T-cell (primary cell): ENCODE measurements at regions not wholly inside any gene's neighbourhood (a gene's known extent, or its start where the extent isn't known, plus 50 kb on each side); places are given as distances from the start of the nearest gene placed in this dataset.

Experiments used
- ATAC-seq, 4 experiments: fragments of 200-7000 bp in 3 of 4; fragments of 150-1000 bp in 1 of 4; cut with Tn5 transposase; replicated peaks in 1 of 4; 1 replicate in 3 of 4; 2 replicates in 1 of 4; pipeline ENCODE4 v1.10.0; 2021; ENCODE audit warnings: moderate library complexity in 3 of 4, mild to moderate bottlenecking in 2 of 4, moderate number of reproducible peaks in 1 of 4
- CTCF ChIA-PET, 2 donors: fragments of 300-600 bp; sonication (Branson Sonifier 250); formaldehyde crosslinking; loops; one replicate each; lab custom pipeline; 2022; ENCODE audit warnings: antibody characterized with exemption in 2 of 2; lab: Charles Lee
- POLR2A ChIA-PET, 2 donors: fragments of 300-600 bp; sonication (Branson Sonifier 250); formaldehyde crosslinking; loops; one replicate each; lab custom pipeline; 2022; ENCODE audit warnings: antibody characterized with exemption in 2 of 2; lab: Charles Lee
- DNase-seq, 35 experiments: peaks; one replicate each; pipeline versions ENCODE4 v3.0.0 to v3.0.0-alpha.2; 2013 to 2023
- H3K27ac ChIP-seq: one replicate; pipeline ENCODE4 v1.5.1; 2013; ENCODE audit warnings: low read length
- H3K27me3 ChIP-seq, 2 experiments: replicated peaks in 1 of 2; 1 replicate in 1 of 2; 2 replicates in 1 of 2; pipeline versions ENCODE4 v1.6.1 to v1.7.0; 2013; ENCODE audit warnings: low read length in 1 of 2, mixed read lengths in 1 of 2; ENCODE audit not compliant: control insufficient read depth in 2 of 2, insufficient read depth in 2 of 2; ENCODE audit errors: extremely low read depth in 1 of 2
- H3K36me3 ChIP-seq, 2 donors: 1 replicate in 1 of 2; 2 replicates in 1 of 2; pipeline versions ENCODE4 v1.6.1 to v1.7.0; 2013; ENCODE audit warnings: low read length in 1 of 2; ENCODE audit not compliant: control insufficient read depth in 2 of 2, insufficient read depth in 1 of 2; ENCODE audit errors: extremely low read depth in 1 of 2
- H3K4me1 ChIP-seq, 2 experiments: 1 replicate in 1 of 2; 2 replicates in 1 of 2; pipeline versions ENCODE4 v1.6.1 to v1.7.0; 2013; ENCODE audit warnings: low read length in 2 of 2, mixed read lengths in 1 of 2; ENCODE audit not compliant: insufficient read depth in 2 of 2, control insufficient read depth in 1 of 2; ENCODE audit errors: extremely low read depth in 1 of 2
- H3K4me3 ChIP-seq, 2 donors: 1 replicate in 1 of 2; 2 replicates in 1 of 2; pipeline versions ENCODE4 v1.5.1 to v1.7.0; 2013; ENCODE audit warnings: mild to moderate bottlenecking in 2 of 2, low read length in 1 of 2, moderate library complexity in 1 of 2; ENCODE audit not compliant: control insufficient read depth in 1 of 2; ENCODE audit errors: extremely low read depth in 1 of 2
- H3K9me3 ChIP-seq: 2 replicates; pipeline ENCODE4 v1.7.0; 2013
- H3K27ac Mint-ChIP-seq, 2 donors: one replicate each; pipeline ENCODE4 v1.8.0; 2020 to 2021; ENCODE audit warnings: mild to moderate bottlenecking in 2 of 2, mixed read lengths in 2 of 2
- H3K27me3 Mint-ChIP-seq, 2 donors: one replicate each; pipeline ENCODE4 v1.8.0; 2021 to 2022; ENCODE audit warnings: mixed read lengths in 2 of 2
- H3K36me3 Mint-ChIP-seq: one replicate; pipeline ENCODE4 v1.8.0; 2021; ENCODE audit warnings: mixed read lengths
- H3K4me1 Mint-ChIP-seq, 3 donors: one replicate each; pipeline ENCODE4 v1.8.0; 2020 to 2022; ENCODE audit warnings: mixed read lengths in 3 of 3, mild to moderate bottlenecking in 1 of 3
- H3K4me3 Mint-ChIP-seq, 3 donors: one replicate each; pipeline ENCODE4 v1.8.0; 2020 to 2022; ENCODE audit warnings: mild to moderate bottlenecking in 3 of 3, mixed read lengths in 3 of 3, moderate library complexity in 3 of 3
- H3K9me3 Mint-ChIP-seq, 3 donors: one replicate each; pipeline ENCODE4 v1.8.0; 2020 to 2022; ENCODE audit warnings: mixed read lengths in 3 of 3
- WGBS: methylation state at CpG from one replicate; pipeline ENCODE4 v1.1.5; 2013; ENCODE audit warnings: missing lambda C conversion rate; ENCODE audit not compliant: insufficient coverage; 5-methylcytosine and 5-hydroxymethylcytosine counted together

GRCh38 chr2:146807568-146808168, 1037.2 kb upstream of the ACVR2A start:
- ChIA-PET CTCF (no interaction called here), POLR2A (no interaction called here)
- H3K27me3 ChIP-seq, result no peaks in the 10 kb centered on the region
- no peak overlapping the region for H3K27ac ChIP-seq
- no peaks in the 10 kb centered on the region for H3K36me3 Mint-ChIP-seq
- peaks cover 0 to 2% of the 10 kb centered on the region in 2 donors for H3K27me3 Mint-ChIP-seq
- no peak overlapping the region for H3K4me3 ChIP-seq
- H3K9me3 ChIP-seq, result no peaks in the 10 kb centered on the region
- 97% methylated on average over 12 of the region's 17 CpGs for WGBS
- no peak for ATAC-seq
- H3K4me1 ChIP-seq, result no peaks in the 10 kb centered on the region
- H3K27ac Mint-ChIP-seq, result no peak overlapping the region
- H3K36me3 ChIP-seq, result no peaks in the 10 kb centered on the region
- H3K4me3 Mint-ChIP-seq, result no peak overlapping the region
- peaks cover 5 to 18% (median 10%) of the 10 kb centered on the region in 3 donors for H3K9me3 Mint-ChIP-seq
- DNase-seq, result no peak
- H3K4me1 Mint-ChIP-seq, result no peaks in the 10 kb centered on the region

DNA sequence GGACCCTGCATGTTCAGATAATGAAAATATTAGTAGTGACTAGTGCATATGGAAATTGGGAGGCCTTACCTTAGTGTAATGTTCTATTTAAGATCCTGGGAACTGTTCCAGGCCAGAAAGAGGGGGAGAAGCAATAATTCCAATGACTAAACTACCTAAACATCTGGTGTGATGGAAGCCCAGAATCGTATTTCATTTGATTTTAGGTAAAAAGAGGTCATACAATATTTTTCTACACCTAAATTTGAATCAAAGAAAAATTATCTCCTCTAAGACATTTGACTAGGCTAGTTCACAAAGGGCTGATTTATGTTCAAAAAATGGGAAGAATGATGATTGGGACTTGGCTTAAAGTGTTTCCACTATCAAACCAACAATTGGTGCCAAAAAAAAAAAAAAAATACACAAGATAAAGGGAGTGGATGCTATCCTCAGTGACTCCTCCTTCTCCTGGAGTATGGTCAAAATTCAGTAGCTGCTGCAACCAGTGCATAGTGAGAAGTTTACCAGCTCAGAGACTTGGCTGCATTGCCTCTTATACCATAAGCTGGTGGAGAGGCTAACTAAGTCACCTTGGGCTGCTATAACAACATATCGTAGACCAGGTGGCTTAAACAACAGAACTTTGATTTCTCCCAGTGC, 1038.3 kb upstream of the ACVR2A start:
- Mint-ChIP-seq H3K4me1 (no peaks in the 10 kb centered on the region), H3K9me3 (peaks cover 5 to 22% (median 7%) of the 10 kb centered on the region in 3 donors), H3K27me3 (peaks cover 0 to 2% of the 10 kb centered on the region in 2 donors), H3K36me3 (no peaks in the 10 kb centered on the region), H3K27ac (no peak overlapping the region), H3K4me3 (no peak overlapping the region)
- ChIA-PET POLR2A (no interaction called here), CTCF (no interaction called here)
- Histone ChIP-seq H3K4me1 (no peaks in the 10 kb centered on the region), H3K36me3 (no peaks in the 10 kb centered on the region), H3K27ac (no peak overlapping the region), H3K9me3 (no peaks in the 10 kb centered on the region), H3K27me3 (no peaks in the 10 kb centered on the region), H3K4me3 (no peak overlapping the region)
- no CpG with 5 or more reads among the region's 2 CpGs for WGBS
- DNase-seq (no peak), ATAC-seq (no peak)

- ChIA-PET POLR2A (no interaction called here), CTCF (no interaction called here)
- Mint-ChIP-seq H3K4me3 (no peak overlapping the region), H3K36me3 (no peaks in the 10 kb centered on the region), H3K27me3 (peaks cover 0 to 2% of the 10 kb centered on the region in 2 donors), H3K27ac (no peak overlapping the region), H3K4me1 (no peaks in the 10 kb centered on the region), H3K9me3 (peaks cover 2 to 12% (median 5%) of the 10 kb centered on the region in 3 donors)
- ATAC-seq (no peak), DNase-seq (no peak)
- Histone ChIP-seq H3K36me3 (no peaks in the 10 kb centered on the region), H3K4me1 (no peaks in the 10 kb centered on the region), H3K9me3 (no peaks in the 10 kb centered on the region), H3K27ac (no peak overlapping the region), H3K27me3 (no peaks in the 10 kb centered on the region), H3K4me3 (no peak overlapping the region)
- 60% methylated on average over 1 of the region's 4 CpGs for WGBS
Observed at GRCh38 chr2:146804288-146804687, 1040.5 kb upstream of the ACVR2A start.

- CTCF ChIA-PET, result no interaction called here
- no peaks in the 10 kb centered on the region for H3K27me3 ChIP-seq
- DNase-seq (no peak), ATAC-seq (no peak)
- Mint-ChIP-seq H3K27ac (no peak overlapping the region), H3K27me3 (no peaks in the 10 kb centered on the region), H3K4me1 (no peaks in the 10 kb centered on the region), H3K36me3 (no peaks in the 10 kb centered on the region), H3K4me3 (no peak overlapping the region), H3K9me3 (peaks cover 2 to 5% (median 4%) of the 10 kb centered on the region in 3 donors)
- no peaks in the 10 kb centered on the region for H3K4me1 ChIP-seq
- H3K4me3 ChIP-seq, result no peak overlapping the region
- no peaks in the 10 kb centered on the region for H3K36me3 ChIP-seq
- no peak overlapping the region for H3K27ac ChIP-seq
- no CpG with 5 or more reads among the region's 1 CpG for WGBS
- POLR2A ChIA-PET, result no interaction called here
- H3K9me3 ChIP-seq, result no peaks in the 10 kb centered on the region
Observed at GRCh38 chr2:146801886-146802285, 1042.9 kb upstream of the ACVR2A start.

- Mint-ChIP-seq H3K27me3 (peaks cover 0 to 5% of the 10 kb centered on the region in 2 donors), H3K27ac (no peak overlapping the region), H3K9me3 (peaks cover 6 to 9% (median 7%) of the 10 kb centered on the region in 3 donors), H3K36me3 (no peaks in the 10 kb centered on the region), H3K4me3 (no peak overlapping the region), H3K4me1 (no peaks in the 10 kb centered on the region)
- no CpG with 5 or more reads among the region's 2 CpGs for WGBS
- ChIA-PET CTCF (no interaction called here), POLR2A (no interaction called here)
- H3K27me3 ChIP-seq, result no peaks in the 10 kb centered on the region
- H3K4me3 ChIP-seq, result no peak overlapping the region
- H3K27ac ChIP-seq, result no peak overlapping the region
- H3K9me3 ChIP-seq, result no peaks in the 10 kb centered on the region
- no peak for ATAC-seq
- DNase-seq, result no peak
- H3K36me3 ChIP-seq, result no peaks in the 10 kb centered on the region
- H3K4me1 ChIP-seq, result no peaks in the 10 kb centered on the region
Observed at GRCh38 chr2:146786396-146786795, 1058.4 kb upstream of the ACVR2A start.

- DNase-seq (no peak), ATAC-seq (no peak)
- Mint-ChIP-seq H3K4me3 (no peak overlapping the region), H3K27me3 (peaks cover 0 to 5% of the 10 kb centered on the region in 2 donors), H3K4me1 (no peaks in the 10 kb centered on the region), H3K36me3 (no peaks in the 10 kb centered on the region), H3K9me3 (peaks cover 3 to 11% (median 6%) of the 10 kb centered on the region in 3 donors), H3K27ac (no peak overlapping the region)
- Histone ChIP-seq H3K4me3 (no peak overlapping the region), H3K27ac (no peak overlapping the region), H3K9me3 (no peaks in the 10 kb centered on the region), H3K27me3 (no peaks in the 10 kb centered on the region), H3K36me3 (no peaks in the 10 kb centered on the region), H3K4me1 (no peaks in the 10 kb centered on the region)
- CTCF ChIA-PET, result no interaction called here
- POLR2A ChIA-PET, result interaction anchor here in 1 of 2 donors (0.6 kb wide), 1 partner anchor 20 kb away, joined by 3 read pairs; no protein-coding TSS in a partner anchor
Observed at GRCh38 chr2:146785101-146785500, 1059.7 kb upstream of the ACVR2A start.
